ENCODE measurements at regions not wholly inside any gene's neighbourhood (a gene's known extent, or its start where the extent isn't known, plus 50 kb on each side); places are given as distances from the start of the nearest gene placed in this dataset.

DNA sequence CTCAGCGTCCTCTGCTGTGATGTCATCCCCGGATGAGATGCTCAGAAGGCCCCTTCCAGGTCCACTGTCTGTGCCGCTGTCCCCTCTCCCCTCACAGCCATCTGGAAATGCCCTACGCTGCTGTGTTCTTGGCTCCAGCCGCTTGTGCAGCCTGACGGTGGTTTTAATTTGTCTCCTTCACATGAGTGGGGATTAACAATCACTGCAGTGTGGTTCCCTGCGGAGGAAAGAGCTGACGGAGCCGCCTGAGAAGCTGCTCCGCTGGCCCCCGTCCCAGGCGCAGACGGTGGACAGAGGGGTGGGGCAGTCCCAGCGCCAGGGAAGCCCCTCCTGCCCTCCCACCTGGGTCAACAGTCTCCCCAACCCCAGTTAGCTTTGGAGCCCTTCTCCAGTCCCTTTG, 67.5 kb upstream of the PHF21B start:
- DNase-seq: no peak
- no peaks in the 10 kb centered on the region for H3K36me3 ChIP-seq (ENCODE audit: control insufficient read depth in 3 of 3, insufficient read depth in 2 of 3, low read depth in 1 of 3, low read length in 3 of 3)
- H3K4me3 ChIP-seq (ENCODE audit: low read depth in 1 of 3, low read length in 3 of 3): no peak overlapping the region
- H3K27ac ChIP-seq (ENCODE audit: low read depth in 1 of 3, low read length in 2 of 3): no peak overlapping the region
- FAIRE-seq: no peak
- no peaks in the 10 kb centered on the region for H3K9me3 ChIP-seq (ENCODE audit: control insufficient read depth in 2 of 2, insufficient read depth in 1 of 2, low read depth in 1 of 2, low read length in 1 of 2)
- WGBS, 3 donors: 55 to 70% (median 69%) methylated on average over 14 of the region's 14 CpGs
- no peaks in the 10 kb centered on the region for H3K4me1 ChIP-seq (ENCODE audit: control insufficient read depth in 3 of 3, insufficient read depth in 2 of 3, low read depth in 1 of 3, low read length in 2 of 3)
- peaks cover 0 to 19% (median 3%) of the 10 kb centered on the region in 3 donors for H3K27me3 ChIP-seq (ENCODE audit: control insufficient read depth in 3 of 3, insufficient read depth in 3 of 3, low read length in 3 of 3)

DNA sequence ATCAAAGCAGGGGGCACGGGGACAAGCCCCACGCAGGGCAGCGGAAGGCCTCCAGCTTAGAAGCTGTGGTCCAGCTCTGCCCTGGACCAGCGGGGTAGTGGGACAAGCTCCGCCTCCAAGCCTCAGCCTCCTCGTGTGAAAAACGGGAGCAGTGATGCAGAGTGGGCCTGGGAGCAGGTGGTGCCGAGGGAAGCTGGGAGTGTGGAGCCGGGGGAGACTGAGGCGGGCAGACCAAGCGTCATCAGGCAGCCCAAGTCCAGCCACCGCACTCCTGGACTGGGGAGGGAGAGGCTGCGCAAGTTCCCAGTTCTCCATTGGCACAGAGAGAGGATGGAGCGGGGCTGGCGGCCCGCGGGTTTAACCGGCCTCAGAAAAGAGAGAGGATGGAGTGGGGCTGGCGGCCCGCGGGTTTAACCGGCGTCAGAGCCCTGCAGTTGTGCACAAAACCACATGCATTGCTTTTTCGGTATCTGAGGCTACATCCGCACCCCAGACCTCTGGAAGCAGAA, 68.1 kb upstream of the PHF21B start:
- FAIRE-seq (no peak), DNase-seq (no peak)
- Histone ChIP-seq H3K9me3 (ENCODE audit: control insufficient read depth in 2 of 2, insufficient read depth in 1 of 2, low read depth in 1 of 2, low read length in 1 of 2) (no peaks in the 10 kb centered on the region), H3K4me3 (ENCODE audit: low read depth in 1 of 3, low read length in 3 of 3) (no peak overlapping the region), H3K27ac (ENCODE audit: low read depth in 1 of 3, low read length in 2 of 3) (no peak overlapping the region), H3K27me3 (ENCODE audit: control insufficient read depth in 3 of 3, insufficient read depth in 3 of 3, low read length in 3 of 3) (peaks cover 0 to 13% (median 0%) of the 10 kb centered on the region in 3 donors), H3K36me3 (ENCODE audit: control insufficient read depth in 3 of 3, insufficient read depth in 2 of 3, low read depth in 1 of 3, low read length in 3 of 3) (no peaks in the 10 kb centered on the region), H3K4me1 (ENCODE audit: control insufficient read depth in 3 of 3, insufficient read depth in 2 of 3, low read depth in 1 of 3, low read length in 2 of 3) (no peaks in the 10 kb centered on the region)
- 34 to 59% (median 56%) methylated on average over 24 to 25 of the region's 25 CpGs for WGBS, 3 donors

DNA sequence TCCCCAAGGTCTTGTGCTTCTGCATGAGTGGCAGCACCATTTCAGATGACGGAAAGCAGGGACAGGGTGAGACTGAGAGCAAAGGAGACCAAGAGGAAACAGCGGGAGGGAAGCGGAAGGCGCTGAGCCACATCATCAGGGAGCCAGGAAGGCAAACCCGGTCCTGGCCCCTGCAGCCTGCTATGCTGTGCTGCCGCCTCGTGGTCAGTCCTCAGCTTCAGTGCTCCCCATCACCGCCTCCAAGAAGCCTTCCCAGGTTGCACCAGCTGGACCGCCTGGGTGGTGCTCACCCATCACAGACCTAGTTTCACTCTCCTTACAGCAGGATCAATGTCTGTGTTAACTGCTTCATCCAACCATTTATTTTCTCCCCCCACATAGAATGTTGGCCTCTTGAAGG, 73.0 kb upstream of the PHF21B start:
- H3K36me3 ChIP-seq (ENCODE audit: control insufficient read depth in 3 of 3, insufficient read depth in 2 of 3, low read depth in 1 of 3, low read length in 3 of 3): no peaks in the 10 kb centered on the region
- FAIRE-seq (no peak), DNase-seq (no peak)
- no peaks in the 10 kb centered on the region for H3K9me3 ChIP-seq (ENCODE audit: control insufficient read depth in 2 of 2, insufficient read depth in 1 of 2, low read depth in 1 of 2, low read length in 1 of 2)
- H3K4me1 ChIP-seq (ENCODE audit: control insufficient read depth in 3 of 3, insufficient read depth in 2 of 3, low read depth in 1 of 3, low read length in 2 of 3): no peaks in the 10 kb centered on the region
- WGBS, 3 donors: 36 to 64% (median 48%) methylated on average over 9 of the region's 9 CpGs
- no peak overlapping the region for H3K4me3 ChIP-seq (ENCODE audit: low read depth in 1 of 3, low read length in 3 of 3)
- peaks cover 0 to 2% (median 2%) of the 10 kb centered on the region in 3 donors for H3K27me3 ChIP-seq (ENCODE audit: control insufficient read depth in 3 of 3, insufficient read depth in 3 of 3, low read length in 3 of 3)
- no peak overlapping the region for H3K27ac ChIP-seq (ENCODE audit: low read depth in 1 of 3, low read length in 2 of 3)

DNA sequence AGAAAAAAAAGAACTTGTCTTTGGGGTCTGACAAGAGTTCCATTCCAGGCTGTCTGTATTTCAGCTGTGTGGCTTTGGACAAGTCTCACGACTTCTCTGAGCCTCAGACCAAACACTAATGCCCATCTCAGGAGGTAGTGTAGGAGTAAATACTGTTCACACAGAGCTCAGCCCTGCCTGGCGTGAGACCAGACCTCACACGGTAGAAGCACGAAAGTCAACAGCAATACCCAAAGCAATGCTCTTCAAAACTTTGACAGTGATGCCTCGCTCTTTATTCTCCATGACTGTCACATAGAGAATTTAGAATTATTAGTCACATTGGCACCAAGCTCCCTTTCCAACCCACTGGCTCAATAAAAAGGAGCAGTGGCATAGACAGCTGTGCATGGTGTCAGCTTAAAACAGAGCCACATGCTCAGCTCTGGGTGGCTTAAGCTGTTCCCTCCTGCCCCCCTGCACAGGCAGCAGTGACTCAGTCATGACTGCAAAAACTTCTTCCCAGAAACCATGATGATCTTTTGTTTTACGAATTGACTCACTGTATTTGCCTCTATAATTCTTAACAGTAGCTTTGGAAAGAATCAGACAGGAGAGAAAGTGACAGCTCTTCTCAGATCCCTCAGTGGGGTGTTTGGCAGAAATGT, 74.0 kb upstream of the PHF21B start:
- no peak for FAIRE-seq
- H3K36me3 ChIP-seq (ENCODE audit: control insufficient read depth in 3 of 3, insufficient read depth in 2 of 3, low read depth in 1 of 3, low read length in 3 of 3): no peaks in the 10 kb centered on the region
- no peaks in the 10 kb centered on the region for H3K9me3 ChIP-seq (ENCODE audit: control insufficient read depth in 2 of 2, insufficient read depth in 1 of 2, low read depth in 1 of 2, low read length in 1 of 2)
- H3K27me3 ChIP-seq (ENCODE audit: control insufficient read depth in 3 of 3, insufficient read depth in 3 of 3, low read length in 3 of 3): peaks cover 0 to 2% (median 0%) of the 10 kb centered on the region in 3 donors
- no peaks in the 10 kb centered on the region for H3K4me1 ChIP-seq (ENCODE audit: control insufficient read depth in 3 of 3, insufficient read depth in 2 of 3, low read depth in 1 of 3, low read length in 2 of 3)
- 68 to 80% (median 79%) methylated on average over 6 of the region's 6 CpGs for WGBS, 3 donors
- no peak overlapping the region for H3K4me3 ChIP-seq (ENCODE audit: low read depth in 1 of 3, low read length in 3 of 3)
- DNase-seq: no peak
- H3K27ac ChIP-seq (ENCODE audit: low read depth in 1 of 3, low read length in 2 of 3): no peak overlapping the region

DNA sequence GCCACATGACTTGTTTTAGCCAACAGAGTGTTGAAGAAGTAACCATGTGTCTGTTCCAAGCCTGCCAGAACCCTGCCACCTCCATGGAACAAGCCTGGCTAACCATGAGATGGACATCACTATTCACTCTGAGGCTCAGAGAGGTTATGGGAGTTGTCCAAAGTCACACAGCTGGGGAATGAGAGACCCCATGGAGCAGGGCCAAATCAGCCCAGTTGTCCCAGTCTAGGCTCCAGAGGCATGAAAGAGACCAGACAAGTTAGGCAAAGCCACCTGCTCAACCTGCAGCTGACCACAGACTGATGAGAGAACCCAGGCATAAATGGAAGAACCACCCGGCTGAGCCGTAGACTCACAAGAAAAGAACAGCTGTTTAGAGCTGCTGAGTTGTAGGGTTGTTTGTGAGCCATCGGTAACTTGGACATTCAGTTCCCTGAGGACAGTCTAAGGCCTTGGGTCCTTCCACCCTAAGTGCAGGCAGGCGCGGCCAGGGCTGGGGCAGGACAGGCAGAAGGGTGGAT, 74.7 kb upstream of the PHF21B start:
- no peaks in the 10 kb centered on the region for H3K36me3 ChIP-seq (ENCODE audit: control insufficient read depth in 3 of 3, insufficient read depth in 2 of 3, low read depth in 1 of 3, low read length in 3 of 3)
- no peaks in the 10 kb centered on the region for H3K4me1 ChIP-seq (ENCODE audit: control insufficient read depth in 3 of 3, insufficient read depth in 2 of 3, low read depth in 1 of 3, low read length in 2 of 3)
- 90 to 97% (median 93%) methylated on average over 5 of the region's 5 CpGs for WGBS, 3 donors
- DNase-seq (no peak), FAIRE-seq (no peak)
- H3K27ac ChIP-seq (ENCODE audit: low read depth in 1 of 3, low read length in 2 of 3): no peak overlapping the region
- H3K27me3 ChIP-seq (ENCODE audit: control insufficient read depth in 3 of 3, insufficient read depth in 3 of 3, low read length in 3 of 3): peaks cover 0 to 2% (median 0%) of the 10 kb centered on the region in 3 donors
- no peaks in the 10 kb centered on the region for H3K9me3 ChIP-seq (ENCODE audit: control insufficient read depth in 2 of 2, insufficient read depth in 1 of 2, low read depth in 1 of 2, low read length in 1 of 2)
- no peak overlapping the region for H3K4me3 ChIP-seq (ENCODE audit: low read depth in 1 of 3, low read length in 3 of 3)

DNA sequence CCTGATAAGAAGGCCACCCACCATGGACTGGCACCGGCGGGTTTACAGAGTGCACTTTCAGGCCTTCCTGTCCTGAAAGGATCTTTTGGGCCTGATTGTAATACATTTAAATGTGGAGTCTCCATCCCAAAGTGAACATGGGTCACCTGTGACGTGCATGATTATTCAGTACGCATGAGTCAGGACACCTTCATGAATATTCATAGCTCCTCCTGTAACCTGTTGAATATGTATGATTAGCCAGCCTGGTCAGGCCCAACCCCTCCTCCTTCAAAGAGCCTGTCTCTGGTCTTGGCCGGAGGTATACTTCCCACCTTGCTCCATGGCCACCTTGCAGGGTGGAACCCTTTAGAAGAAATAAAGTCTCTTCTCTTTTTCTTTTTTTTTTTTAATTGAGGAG, 75.9 kb upstream of the NUP50 start:
- no peak for FAIRE-seq

DNA sequence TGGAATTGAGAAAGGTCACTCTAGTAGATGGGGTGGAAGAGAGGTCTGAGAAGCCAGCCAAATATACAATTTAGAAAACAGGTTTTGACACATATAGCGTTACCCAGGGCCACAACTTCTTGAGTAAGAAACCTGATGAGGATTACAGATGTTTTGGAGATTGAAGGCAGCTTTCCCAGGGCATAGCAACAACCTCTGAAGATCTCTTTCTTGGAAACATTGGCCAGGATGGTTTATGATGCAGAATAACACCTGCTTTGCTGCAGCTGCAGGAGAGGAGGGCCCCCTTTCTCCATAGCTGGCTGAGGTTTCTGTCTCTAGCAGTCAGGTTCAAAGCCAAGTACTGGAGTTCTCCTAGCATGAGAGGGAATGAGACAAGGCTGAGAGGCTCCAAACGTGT, 75.1 kb upstream of the NUP50 start:
- Histone ChIP-seq H3K4me3 (ENCODE audit: low read depth in 1 of 3, low read length in 3 of 3) (no peak overlapping the region), H3K36me3 (ENCODE audit: control insufficient read depth in 3 of 3, insufficient read depth in 2 of 3, low read depth in 1 of 3, low read length in 3 of 3) (no peaks in the 10 kb centered on the region), H3K9me3 (ENCODE audit: control insufficient read depth in 2 of 2, insufficient read depth in 1 of 2, low read depth in 1 of 2, low read length in 1 of 2) (peaks cover 0 to 4% of the 10 kb centered on the region in 2 donors), H3K27me3 (ENCODE audit: control insufficient read depth in 3 of 3, insufficient read depth in 3 of 3, low read length in 3 of 3) (peaks cover 0 to 6% (median 0%) of the 10 kb centered on the region in 3 donors), H3K4me1 (ENCODE audit: control insufficient read depth in 3 of 3, insufficient read depth in 2 of 3, low read depth in 1 of 3, low read length in 2 of 3) (no peaks in the 10 kb centered on the region), H3K27ac (ENCODE audit: low read depth in 1 of 3, low read length in 2 of 3) (no peak overlapping the region)
- FAIRE-seq (no peak), DNase-seq (no peak)
- 68 to 75% (median 68%) methylated on average over 2 of the region's 2 CpGs for WGBS, 3 donors

More for the DNA sequence above, 75.9 kb upstream of the NUP50 start:
- DNase-seq: no peak
- Histone ChIP-seq H3K4me1 (ENCODE audit: control insufficient read depth in 3 of 3, insufficient read depth in 2 of 3, low read depth in 1 of 3, low read length in 2 of 3) (no peaks in the 10 kb centered on the region), H3K9me3 (ENCODE audit: control insufficient read depth in 2 of 2, insufficient read depth in 1 of 2, low read depth in 1 of 2, low read length in 1 of 2) (peaks cover 0 to 4% of the 10 kb centered on the region in 2 donors), H3K27me3 (ENCODE audit: control insufficient read depth in 3 of 3, insufficient read depth in 3 of 3, low read length in 3 of 3) (peaks cover 0 to 6% (median 0%) of the 10 kb centered on the region in 3 donors), H3K36me3 (ENCODE audit: control insufficient read depth in 3 of 3, insufficient read depth in 2 of 3, low read depth in 1 of 3, low read length in 3 of 3) (no peaks in the 10 kb centered on the region), H3K4me3 (ENCODE audit: low read depth in 1 of 3, low read length in 3 of 3) (no peak overlapping the region), H3K27ac (ENCODE audit: low read depth in 1 of 3, low read length in 2 of 3) (no peak overlapping the region)
- WGBS, 3 donors: 84 to 89% (median 87%) methylated on average over 5 of the region's 5 CpGs

DNA sequence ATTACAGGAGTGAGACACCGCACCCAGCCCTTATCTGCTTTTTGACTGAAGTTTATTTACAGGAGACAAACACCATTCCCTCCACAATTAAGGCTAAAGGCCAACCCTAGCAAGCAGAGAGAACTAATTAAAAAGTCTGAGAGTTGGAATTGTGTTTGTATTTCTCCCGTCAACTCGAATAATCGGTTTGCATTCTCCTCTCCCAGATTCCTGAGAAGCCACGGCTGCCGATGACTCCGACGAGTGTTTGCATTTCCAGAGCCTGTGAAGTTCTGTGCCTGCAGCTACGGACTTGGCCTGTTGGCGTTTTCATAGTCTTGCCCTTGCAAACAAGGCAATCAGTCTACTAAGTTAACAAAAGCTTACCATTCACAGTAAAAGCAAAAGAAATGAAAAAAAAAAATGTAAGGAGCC, 73.2 kb upstream of the NUP50 start:
- peak; percentile 27 to 53 for DNase-seq
- Histone ChIP-seq H3K4me1 (ENCODE audit: control insufficient read depth in 3 of 3, insufficient read depth in 2 of 3, low read depth in 1 of 3, low read length in 2 of 3) (no peaks in the 10 kb centered on the region), H3K27me3 (ENCODE audit: control insufficient read depth in 3 of 3, insufficient read depth in 3 of 3, low read length in 3 of 3) (peaks cover 0 to 5% (median 3%) of the 10 kb centered on the region in 3 donors), H3K9me3 (ENCODE audit: control insufficient read depth in 2 of 2, insufficient read depth in 1 of 2, low read depth in 1 of 2, low read length in 1 of 2) (peaks cover 0 to 4% of the 10 kb centered on the region in 2 donors), H3K36me3 (ENCODE audit: control insufficient read depth in 3 of 3, insufficient read depth in 2 of 3, low read depth in 1 of 3, low read length in 3 of 3) (no peaks in the 10 kb centered on the region), H3K4me3 (ENCODE audit: low read depth in 1 of 3, low read length in 3 of 3) (no peak overlapping the region), H3K27ac (ENCODE audit: low read depth in 1 of 3, low read length in 2 of 3) (no peak overlapping the region)
- no peak for FAIRE-seq
- 6 to 18% (median 17%) methylated on average over 10 of the region's 10 CpGs for WGBS, 3 donors

Data from small intestine (tissue), 7 donors.